ENCODE measurements at regions not wholly inside any gene's neighbourhood (a gene's known extent, or its start where the extent isn't known, plus 50 kb on each side); places are given as distances from the start of the nearest gene placed in this dataset.

DNA sequence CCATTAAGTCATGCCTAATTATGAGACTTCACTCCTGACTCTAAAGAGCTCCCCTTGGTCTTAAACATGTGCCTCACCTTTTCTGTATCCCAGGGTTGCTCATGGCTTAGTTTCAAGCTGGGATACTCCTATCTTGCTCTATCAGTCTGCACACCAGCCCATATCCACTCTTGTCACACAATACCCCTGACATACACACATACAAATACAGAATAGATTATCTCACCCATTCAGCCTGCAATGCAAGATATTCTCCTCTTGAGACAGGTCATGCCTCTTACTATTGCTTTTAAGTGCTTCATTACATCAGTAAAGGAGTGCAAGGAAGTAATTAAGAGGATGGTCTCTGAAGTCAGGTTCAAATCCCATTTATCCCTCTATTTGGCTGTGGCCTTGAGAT lies 587.3 kb downstream of the IGSF11 start (continued):
- TF ChIP-seq CLOCK (CRISPR knock-in tag; IDR thresholded peaks at IDR 0.05; ENCODE audit: borderline replicate concordance) (no peak), SLC30A9 (CRISPR knock-in tag; IDR thresholded peaks at IDR 0.05) (no peak), FOXJ3 (CRISPR knock-in tag; IDR thresholded peaks at IDR 0.05) (no peak), NCOR1 (IDR thresholded peaks at IDR 0.05) (peak; percentile 74), GABPB1 (CRISPR knock-in tag; IDR thresholded peaks at IDR 0.05) (no peak), TRIM28 (IDR thresholded peaks at IDR 0.05) (no peak), SMARCE1 (IDR thresholded peaks at IDR 0.05) (no peak)
- TF ChIP-seq, protein P1, sequence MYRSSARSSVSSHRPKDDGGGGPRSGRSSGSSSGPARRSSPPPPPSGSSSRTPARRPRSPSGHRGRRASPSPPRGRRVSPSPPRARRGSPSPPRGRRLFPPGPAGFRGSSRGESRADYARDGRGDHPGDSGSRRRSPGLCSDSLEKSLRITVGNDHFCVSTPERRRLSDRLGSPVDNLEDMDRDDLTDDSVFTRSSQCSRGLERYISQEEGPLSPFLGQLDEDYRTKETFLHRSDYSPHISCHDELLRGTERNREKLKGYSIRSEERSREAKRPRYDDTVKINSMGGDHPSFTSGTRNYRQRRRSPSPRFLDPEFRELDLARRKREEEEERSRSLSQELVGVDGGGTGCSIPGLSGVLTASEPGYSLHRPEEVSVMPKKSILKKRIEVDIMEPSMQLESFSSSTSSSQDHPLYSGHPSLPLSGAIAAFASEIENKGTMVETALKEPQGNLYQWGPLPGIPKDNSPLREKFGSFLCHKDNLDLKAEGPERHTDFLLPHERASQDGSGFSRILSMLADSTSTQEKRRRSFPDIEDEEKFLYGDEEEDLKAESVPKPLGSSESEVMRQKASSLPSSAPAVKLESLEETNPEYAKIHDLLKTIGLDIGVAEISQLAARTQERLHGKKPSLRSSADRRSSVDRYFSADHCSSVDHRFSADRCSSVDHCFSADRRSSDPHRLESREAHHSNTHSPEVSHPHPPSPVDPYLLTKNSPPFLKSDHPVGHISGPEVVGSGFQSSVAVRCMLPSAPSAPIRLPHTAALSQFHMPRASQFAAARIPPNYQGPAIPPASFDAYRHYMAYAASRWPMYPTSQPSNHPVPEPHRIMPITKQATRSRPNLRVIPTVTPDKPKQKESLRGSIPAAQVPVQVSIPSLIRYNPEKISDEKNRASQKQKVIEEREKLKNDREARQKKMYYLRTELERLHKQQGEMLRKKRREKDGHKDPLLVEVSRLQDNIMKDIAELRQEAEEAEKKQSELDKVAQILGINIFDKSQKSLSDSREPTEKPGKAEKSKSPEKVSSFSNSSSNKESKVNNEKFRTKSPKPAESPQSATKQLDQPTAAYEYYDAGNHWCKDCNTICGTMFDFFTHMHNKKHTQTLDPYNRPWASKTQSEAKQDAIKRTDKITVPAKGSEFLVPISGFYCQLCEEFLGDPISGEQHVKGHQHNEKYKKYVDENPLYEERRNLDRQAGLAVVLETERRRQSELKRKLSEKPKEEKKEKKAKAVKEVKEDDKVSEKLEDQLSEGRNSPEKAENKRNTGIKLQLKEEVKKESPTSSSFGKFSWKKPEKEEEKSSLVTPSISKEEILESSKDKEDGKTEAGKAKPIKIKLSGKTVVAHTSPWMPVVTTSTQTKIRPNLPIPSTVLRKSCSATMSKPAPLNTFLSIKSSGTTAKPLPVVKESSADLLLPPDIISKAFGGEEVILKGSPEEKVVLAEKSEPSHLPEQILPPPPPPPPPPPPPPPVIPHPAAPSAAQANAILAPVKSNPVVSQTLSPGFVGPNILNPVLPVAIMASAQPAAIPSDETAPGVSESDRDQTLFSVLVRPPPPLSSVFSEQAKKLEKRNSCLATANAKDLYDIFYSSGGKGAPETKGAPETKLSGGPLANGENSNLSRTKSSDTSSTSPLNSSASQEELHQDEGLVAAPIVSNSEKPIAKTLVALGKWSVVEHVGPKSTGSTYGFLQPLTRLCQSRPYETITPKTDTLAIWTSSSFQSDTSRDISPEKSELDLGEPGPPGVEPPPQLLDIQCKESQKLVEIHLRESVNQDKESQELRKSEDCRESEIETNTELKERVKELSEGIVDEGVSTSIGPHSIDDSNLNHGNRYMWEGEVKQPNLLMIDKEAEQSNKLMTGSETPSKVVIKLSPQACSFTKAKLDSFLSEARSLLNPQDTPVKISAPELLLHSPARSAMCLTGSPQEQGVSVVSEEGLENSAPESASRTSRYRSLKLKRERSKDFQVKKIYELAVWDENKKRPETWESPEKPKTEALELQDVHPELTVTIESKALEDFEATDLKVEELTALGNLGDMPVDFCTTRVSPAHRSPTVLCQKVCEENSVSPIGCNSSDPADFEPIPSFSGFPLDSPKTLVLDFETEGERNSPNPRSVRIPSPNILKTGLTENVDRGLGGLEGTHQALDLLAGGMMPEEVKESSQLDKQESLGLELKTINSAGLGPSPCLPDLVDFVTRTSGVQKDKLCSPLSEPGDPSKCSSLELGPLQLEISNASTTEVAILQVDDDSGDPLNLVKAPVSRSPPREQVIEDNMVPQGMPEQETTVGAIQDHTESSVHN (IDR thresholded peaks at IDR 0.05; ENCODE audit: borderline replicate concordance in 1 of 2, low read depth in 1 of 2) = no peak

Measured in K562 (cell line).